ENCODE measurements at regions not wholly inside any gene's neighbourhood (a gene's known extent, or its start where the extent isn't known, plus 50 kb on each side); places are given as distances from the start of the nearest gene placed in this dataset.

DNA sequence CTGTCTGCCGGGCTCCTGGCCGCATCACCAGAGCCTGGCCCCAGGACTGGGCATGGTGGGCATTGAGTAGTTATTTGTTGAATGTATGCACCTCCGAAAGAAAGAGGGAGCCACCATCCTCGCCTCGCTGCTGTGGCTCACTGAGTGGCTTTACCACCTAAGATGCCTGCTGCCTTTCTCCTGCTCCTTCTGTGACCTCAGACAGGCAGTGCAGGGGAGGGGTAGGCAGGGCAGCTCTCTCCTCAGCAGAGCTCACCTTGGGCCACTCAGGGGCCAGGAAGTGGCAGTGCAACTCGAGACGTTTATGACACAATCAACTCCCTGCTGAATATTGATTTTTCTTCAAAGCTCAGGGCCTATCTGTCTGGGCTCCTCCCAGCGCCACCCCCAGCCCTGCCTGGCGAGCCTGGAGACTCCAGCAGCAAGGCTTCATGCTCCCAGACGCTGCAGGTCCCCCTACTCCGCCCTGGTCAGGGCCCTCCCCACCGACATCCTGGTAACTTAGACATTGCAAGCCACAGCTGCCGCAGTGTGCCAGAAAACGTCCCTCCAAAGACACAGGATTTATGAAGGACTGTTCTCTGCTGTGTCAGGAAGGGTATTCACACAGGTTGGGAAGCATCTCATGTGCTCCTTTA, 84.3 kb upstream of the DIO3 start:
- Mint-ChIP-seq H3K36me3 (no peaks in the 10 kb centered on the region), H3K9me3 (no peaks in the 10 kb centered on the region), H3K4me1 (no peaks in the 10 kb centered on the region), H3K27ac (no peak overlapping the region), H3K4me3 (no peak overlapping the region)
- ATAC-seq: no peak
- no peak for DNase-seq (ENCODE audit: low spot score in 2 of 2)

DNA sequence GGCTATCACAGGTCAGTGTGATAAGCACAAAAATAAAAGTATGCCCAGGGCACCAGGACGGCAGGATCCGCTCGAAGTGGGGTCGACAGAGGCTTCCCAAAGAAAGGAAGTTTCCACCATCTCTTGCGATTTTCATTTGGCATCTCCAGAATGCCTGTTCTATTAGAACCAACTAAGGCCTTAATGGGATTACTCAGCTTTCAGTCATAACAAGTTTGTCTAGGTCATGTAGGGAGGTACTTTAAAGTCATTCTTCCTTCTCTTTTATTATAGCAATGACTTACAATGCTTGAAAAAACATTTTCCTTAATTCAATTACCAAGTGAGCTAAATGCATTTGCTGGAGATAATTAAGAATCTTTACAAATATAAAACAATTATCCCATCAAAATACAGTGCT, 83.6 kb upstream of the DIO3 start:
- ATAC-seq (no peak), DNase-seq (ENCODE audit: low spot score in 2 of 2) (no peak)
- H3K36me3 Mint-ChIP-seq: no peaks in the 10 kb centered on the region
- H3K9me3 Mint-ChIP-seq: no peaks in the 10 kb centered on the region
- H3K4me3 Mint-ChIP-seq: no peak overlapping the region
- H3K4me1 Mint-ChIP-seq: no peaks in the 10 kb centered on the region
- no peak overlapping the region for H3K27ac Mint-ChIP-seq

DNA sequence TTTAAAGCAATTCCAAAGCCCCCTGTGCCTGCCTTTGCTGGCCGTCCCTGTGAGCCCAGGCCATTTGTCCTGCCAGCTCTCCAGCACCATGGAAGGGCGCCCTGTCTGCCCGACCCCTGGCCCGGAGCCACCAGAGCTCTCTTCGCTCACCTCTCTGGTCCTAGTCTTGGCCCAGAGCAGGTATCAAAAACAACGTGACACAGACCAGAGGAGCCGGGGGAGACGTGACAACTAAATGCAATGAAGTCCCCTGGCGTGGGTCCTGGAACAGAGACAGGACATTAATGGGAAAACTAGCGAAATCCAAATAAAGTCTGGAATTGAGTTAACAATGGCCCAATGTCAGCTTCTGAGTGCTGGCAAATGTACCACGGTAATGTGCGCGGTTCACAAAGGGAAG, 83.2 kb upstream of the DIO3 start:
- no peak overlapping the region for H3K4me3 Mint-ChIP-seq
- H3K4me1 Mint-ChIP-seq: no peaks in the 10 kb centered on the region
- ATAC-seq (no peak), DNase-seq (ENCODE audit: low spot score in 2 of 2) (no peak)
- H3K27ac Mint-ChIP-seq: no peak overlapping the region
- peaks cover under 1% of the 10 kb centered on the region for H3K9me3 Mint-ChIP-seq
- no peaks in the 10 kb centered on the region for H3K36me3 Mint-ChIP-seq

DNA sequence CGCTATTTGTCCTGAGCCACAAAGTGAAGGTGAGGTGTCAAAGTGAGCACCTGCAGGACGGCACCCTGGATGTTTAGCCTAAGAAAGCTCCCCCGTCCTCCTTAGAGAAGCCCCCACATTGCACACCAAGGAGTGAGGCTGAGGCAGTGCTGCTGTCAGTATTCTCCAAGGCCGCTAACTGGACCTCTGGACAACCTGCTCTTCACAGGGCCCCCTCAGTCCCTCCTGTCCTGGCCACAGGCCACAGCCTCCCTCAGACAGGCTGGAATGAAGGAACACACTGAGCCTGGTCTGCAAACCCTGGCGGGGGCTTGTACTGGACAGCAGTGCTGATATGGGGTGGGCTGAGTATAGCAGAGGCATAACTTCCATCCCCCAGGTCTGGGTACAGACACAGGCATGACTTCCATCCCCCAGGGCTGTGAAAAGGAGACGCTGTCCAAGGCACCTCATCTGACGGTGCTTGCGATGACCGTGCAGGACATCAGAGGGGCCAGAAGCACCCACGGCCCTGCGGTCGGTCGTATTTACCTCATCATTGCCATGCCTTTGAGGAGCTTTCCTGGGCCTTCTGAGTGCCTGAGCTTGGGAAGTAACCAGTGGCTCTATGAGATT, 82.4 kb upstream of the DIO3 start:
- Mint-ChIP-seq H3K36me3 (no peaks in the 10 kb centered on the region), H3K9me3 (peaks cover 5% of the 10 kb centered on the region), H3K4me3 (no peak overlapping the region), H3K27ac (no peak overlapping the region), H3K4me1 (no peaks in the 10 kb centered on the region)
- ATAC-seq (no peak), DNase-seq (ENCODE audit: low spot score in 2 of 2) (no peak)

DNA sequence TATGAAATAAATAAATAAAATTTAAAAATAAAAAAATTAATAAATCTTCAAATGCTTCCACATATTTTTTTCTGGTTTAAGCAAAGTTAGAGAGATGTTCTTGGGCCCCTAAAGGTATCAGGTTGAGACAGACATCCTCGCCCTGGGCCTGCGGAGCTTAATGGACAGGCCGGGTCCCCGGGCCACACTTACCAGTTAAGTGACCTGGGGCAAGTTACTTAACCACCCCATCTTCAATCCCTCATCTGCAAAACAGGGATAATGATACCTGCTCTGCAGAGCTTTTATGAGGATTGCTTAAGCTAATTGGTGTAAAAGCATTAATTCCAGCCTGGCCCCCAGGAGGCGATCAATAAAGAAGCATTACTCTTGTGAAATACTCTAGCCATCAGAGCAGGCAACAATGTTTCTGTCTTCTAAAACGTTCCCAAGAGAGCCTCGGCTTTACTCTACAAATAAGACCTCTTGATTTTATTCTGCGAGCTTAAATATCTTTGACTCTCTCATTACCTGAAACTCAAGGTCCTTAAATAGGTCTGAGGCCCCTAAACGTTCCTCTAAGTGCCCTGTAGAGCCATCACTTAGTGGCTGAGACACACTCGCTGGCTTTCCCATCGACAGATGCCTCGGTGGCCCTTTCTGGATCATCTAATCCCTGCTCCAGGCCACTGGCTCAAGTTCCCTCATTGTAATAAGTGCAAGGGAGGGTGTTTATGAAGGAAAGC, 81.1 kb upstream of the DIO3 start:
- H3K27ac Mint-ChIP-seq: no peak overlapping the region

DNA sequence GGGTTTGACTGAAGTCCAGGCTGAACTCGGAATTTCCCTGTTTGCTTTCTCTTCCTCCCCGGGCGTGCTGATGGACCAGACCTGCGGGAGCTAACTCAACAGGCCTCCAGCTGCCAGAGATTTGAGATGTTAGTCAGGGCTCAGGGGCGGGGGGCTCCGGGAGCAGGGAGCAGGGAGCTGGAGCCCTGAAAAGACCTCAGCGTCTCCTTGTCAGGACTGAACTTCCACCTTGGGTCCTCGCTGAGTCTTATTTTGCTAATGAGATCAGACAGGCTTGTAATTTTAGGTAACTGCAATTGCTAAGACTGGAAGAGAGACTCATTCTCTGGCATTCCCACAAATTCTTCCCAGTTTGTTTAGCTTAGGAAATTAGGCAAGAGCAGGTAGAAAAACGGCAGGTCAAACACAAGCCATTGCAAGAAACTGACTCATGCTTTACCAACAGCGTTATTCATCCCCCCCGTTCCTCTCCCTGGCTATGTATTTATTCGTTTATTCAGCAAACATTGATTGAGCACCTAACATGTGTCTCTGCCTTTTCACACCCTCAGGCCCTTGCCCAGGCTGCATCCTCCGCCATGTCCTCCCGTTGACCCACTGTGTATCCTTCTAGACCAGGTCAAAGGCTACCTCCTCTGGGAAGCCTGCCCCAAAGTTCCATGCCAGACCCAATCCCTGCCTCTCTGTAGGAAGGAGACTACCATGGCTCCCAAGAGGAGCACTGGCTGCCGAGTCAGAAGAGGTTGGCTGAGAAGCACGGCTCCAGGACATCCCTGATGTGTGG, 80.4 kb upstream of the DIO3 start:
- Mint-ChIP-seq H3K9me3 (peaks cover 7% of the 10 kb centered on the region), H3K4me1 (no peaks in the 10 kb centered on the region), H3K27ac (no peak overlapping the region), H3K36me3 (no peaks in the 10 kb centered on the region), H3K4me3 (no peak overlapping the region)
- no peak for ATAC-seq
- no peak for DNase-seq (ENCODE audit: low spot score in 2 of 2)

More for the DNA sequence above, 81.1 kb upstream of the DIO3 start:
- no peak overlapping the region for H3K4me3 Mint-ChIP-seq
- DNase-seq (ENCODE audit: low spot score in 2 of 2) (no peak), ATAC-seq (no peak)
- no peaks in the 10 kb centered on the region for H3K36me3 Mint-ChIP-seq
- peaks cover 7% of the 10 kb centered on the region for H3K9me3 Mint-ChIP-seq
- no peaks in the 10 kb centered on the region for H3K4me1 Mint-ChIP-seq

DNA sequence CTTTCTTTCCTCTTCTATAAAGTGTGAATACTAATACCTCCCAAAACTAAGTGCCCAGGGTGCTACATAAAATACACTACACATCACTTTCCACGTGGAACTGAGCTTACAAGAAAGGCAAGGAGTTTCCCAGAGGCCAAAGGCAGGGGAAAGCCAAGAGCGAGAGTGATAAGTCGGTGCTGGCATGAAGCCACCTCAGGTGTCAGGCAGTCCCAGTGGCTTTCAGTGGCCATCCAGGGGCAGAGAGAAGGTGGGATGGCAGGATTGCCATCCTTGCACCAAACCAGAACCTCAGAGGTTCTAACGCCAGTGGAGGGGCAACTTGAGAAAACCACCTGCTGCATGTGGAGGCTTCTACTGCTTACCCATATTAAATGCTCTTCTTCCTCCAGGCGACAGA, 79.7 kb upstream of the DIO3 start:
- peaks cover 8% of the 10 kb centered on the region for H3K9me3 Mint-ChIP-seq
- ATAC-seq (no peak), DNase-seq (ENCODE audit: low spot score in 2 of 2) (no peak)
- H3K27ac Mint-ChIP-seq: no peak overlapping the region
- no peak overlapping the region for H3K4me3 Mint-ChIP-seq
- H3K4me1 Mint-ChIP-seq: no peaks in the 10 kb centered on the region
- H3K36me3 Mint-ChIP-seq: no peaks in the 10 kb centered on the region

DNA sequence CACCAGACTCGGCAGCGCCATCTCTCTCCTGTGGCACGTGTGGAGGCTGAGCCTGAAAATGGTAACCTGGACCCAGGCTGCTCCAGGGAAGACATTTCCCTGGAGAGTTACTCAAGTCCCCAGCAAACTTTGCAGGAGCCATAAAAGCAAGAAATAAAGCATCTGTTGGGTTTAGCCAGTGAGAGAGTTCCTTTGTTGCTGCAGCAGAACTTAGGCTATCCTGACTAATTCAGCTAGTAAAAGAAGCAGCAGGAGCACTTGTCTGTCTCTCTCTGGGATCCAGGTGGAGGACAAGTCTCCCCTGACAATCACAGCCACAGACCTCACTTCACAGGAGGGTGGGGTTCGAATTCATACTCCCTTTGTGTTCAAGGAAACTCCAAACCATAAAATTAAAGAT, 79.2 kb upstream of the DIO3 start:
- Mint-ChIP-seq H3K9me3 (peaks cover 13% of the 10 kb centered on the region), H3K36me3 (no peaks in the 10 kb centered on the region), H3K4me3 (no peak overlapping the region), H3K27ac (no peak overlapping the region), H3K4me1 (no peaks in the 10 kb centered on the region)
- DNase-seq (ENCODE audit: low spot score in 2 of 2) (no peak), ATAC-seq (no peak)

DNA sequence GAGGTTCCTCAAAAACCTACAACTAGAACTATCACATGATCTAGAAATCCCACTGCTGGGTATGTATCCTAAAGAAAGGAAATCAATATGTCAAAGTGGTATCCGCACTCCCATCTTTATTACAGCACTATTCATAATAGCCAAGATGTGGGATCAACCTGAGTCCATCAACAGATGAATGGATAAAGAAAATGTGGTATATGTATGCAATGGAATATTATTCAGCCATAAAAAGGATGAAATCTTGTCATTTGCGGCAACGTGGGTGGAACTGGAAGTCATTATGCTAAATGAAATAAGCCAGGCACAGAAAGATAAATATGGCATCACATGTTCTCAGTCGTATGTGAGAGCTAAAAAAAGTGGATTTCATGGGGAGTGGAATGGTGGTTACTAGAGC, 77.5 kb upstream of the DIO3 start:
- ATAC-seq (no peak), DNase-seq (ENCODE audit: low spot score in 2 of 2) (no peak)
- no peak overlapping the region for H3K27ac Mint-ChIP-seq
- H3K4me3 Mint-ChIP-seq: no peak overlapping the region
- no peaks in the 10 kb centered on the region for H3K36me3 Mint-ChIP-seq
- no peaks in the 10 kb centered on the region for H3K4me1 Mint-ChIP-seq
- peaks cover 14% of the 10 kb centered on the region for H3K9me3 Mint-ChIP-seq

DNA sequence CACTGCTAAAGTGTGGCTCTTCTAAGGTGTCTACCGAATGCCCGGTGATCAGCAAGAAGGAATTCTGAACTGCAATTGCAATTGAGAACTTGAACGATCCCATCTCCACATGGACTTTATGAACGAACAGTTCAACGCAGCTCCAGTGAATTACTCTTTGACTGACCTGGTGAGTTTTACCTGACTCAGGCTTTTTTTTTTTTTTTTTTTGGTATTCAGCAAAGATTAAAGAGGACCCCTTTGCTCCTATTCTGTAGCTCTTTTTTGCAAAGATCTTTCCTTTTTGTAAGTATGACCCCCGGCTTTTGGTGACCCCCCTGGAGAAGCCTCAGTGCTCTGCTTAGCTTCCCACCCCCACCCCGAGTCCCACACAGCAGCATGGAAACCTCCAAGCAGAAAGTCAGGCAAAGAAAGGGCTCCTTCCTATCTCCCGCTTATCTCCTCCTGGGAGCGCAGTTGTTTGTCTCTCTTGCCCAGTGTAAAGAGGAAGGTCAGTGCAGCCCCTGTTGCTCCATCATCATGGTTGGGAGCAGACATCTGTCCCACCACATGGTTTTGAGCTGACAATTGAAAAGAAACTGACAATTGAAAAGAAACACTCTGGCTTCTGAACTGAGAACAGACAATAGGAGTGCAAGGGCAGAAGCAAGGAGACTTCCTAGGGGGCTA, 72.1 kb upstream of the DIO3 start:
- Mint-ChIP-seq H3K36me3 (no peaks in the 10 kb centered on the region), H3K27ac (no peak overlapping the region), H3K4me3 (no peak overlapping the region), H3K9me3 (peaks cover 7% of the 10 kb centered on the region), H3K4me1 (no peaks in the 10 kb centered on the region)
- DNase-seq (ENCODE audit: low spot score in 2 of 2) (no peak), ATAC-seq (no peak)

DNA sequence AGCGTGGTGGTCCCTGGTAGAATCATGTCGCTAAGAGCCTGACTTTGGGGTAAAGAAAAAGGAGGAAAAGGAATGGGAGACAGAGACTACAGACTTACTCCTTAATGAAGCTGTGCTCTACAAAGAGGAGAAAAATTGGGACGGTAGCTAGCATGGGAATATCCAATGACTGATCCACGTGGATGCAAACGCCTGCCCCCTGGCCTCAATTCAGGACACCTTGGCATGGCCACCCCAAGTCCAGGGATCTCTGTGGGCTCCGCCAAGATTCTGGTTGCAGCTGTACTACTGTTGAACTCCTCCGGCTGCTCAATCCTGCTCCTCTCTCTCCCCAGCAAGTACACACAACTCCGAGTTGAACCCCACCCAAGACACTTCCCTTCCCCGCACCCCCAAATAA, 70.5 kb upstream of the DIO3 start:
- DNase-seq (ENCODE audit: low spot score in 2 of 2) (no peak), ATAC-seq (no peak)
- Mint-ChIP-seq H3K9me3 (peaks cover 7% of the 10 kb centered on the region), H3K4me3 (no peak overlapping the region), H3K27ac (no peak overlapping the region), H3K4me1 (no peaks in the 10 kb centered on the region), H3K36me3 (no peaks in the 10 kb centered on the region)

DNA sequence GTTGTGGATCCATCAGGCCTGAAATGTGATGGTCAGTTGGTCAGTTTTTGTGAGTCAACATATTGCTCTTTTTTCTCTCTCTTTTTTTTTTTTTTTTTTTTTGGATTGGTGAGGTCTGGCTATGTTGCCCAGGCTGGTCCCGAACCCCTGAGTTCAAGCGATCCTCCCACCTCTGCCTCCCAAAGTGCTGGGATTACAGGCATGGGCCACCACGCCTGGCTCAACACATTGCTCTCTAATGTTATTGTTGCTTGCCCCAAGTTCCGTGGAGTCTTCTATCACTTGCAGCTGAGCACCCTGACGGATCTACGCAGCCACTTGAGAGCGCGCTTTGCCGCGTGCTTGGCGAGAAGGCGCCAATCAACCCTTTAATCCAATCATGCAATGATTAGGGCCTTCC, 69.5 kb upstream of the DIO3 start:
- no peak for ATAC-seq
- no peaks in the 10 kb centered on the region for H3K36me3 Mint-ChIP-seq
- DNase-seq (ENCODE audit: low spot score in 2 of 2): no peak
- no peak overlapping the region for H3K27ac Mint-ChIP-seq
- no peaks in the 10 kb centered on the region for H3K4me1 Mint-ChIP-seq
- peaks cover 3% of the 10 kb centered on the region for H3K9me3 Mint-ChIP-seq
- H3K4me3 Mint-ChIP-seq: no peak overlapping the region

DNA sequence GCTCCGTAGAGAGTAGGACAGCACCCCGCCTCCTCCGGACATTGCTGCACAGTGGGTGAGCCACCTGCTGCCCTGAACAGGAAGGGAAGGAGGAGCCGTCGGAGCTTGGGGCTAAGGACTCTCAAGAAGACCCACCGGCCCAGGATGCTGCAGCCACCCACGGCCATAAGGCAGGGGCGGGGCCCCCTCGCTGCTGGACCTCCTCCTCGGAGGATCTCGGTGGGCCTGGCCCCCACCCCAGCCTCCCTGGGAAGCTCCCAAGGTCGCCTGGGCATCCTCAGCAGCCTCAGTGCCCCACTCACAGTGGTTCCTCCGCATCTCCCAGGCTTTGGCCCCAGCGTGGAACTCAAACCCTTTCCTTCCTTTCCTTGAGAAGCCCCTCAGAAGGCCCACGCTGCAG, 68.6 kb upstream of the DIO3 start:
- no peak for ATAC-seq

DNA sequence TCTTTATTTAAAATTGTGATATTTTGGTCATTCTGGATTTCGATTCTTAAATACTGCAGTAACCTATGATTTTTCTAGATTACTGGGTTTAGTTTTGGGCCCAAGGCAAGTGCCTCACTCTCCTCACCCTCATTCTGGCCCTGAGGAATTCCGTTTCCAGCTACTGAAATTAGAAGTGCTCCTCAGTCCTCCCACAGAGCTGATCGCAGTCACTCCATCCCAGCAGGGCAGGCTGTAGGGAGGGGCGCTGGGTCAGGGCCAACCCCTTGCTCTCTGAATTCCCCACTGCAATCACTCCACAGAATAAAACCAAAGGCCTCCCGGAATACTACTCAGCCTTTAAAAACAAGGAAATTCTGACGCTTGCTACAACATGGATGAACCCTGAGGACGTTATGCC, 66.5 kb upstream of the DIO3 start:
- Mint-ChIP-seq H3K4me1 (no peaks in the 10 kb centered on the region), H3K27ac (no peak overlapping the region), H3K36me3 (no peaks in the 10 kb centered on the region), H3K9me3 (no peaks in the 10 kb centered on the region), H3K4me3 (no peak overlapping the region)
- DNase-seq (ENCODE audit: low spot score in 2 of 2): no peak
- no peak for ATAC-seq

More for the DNA sequence above, 68.6 kb upstream of the DIO3 start:
- no peaks in the 10 kb centered on the region for H3K36me3 Mint-ChIP-seq
- no peak for DNase-seq (ENCODE audit: low spot score in 2 of 2)
- H3K9me3 Mint-ChIP-seq: no peaks in the 10 kb centered on the region
- H3K4me1 Mint-ChIP-seq: no peaks in the 10 kb centered on the region
- no peak overlapping the region for H3K4me3 Mint-ChIP-seq
- no peak overlapping the region for H3K27ac Mint-ChIP-seq

DNA sequence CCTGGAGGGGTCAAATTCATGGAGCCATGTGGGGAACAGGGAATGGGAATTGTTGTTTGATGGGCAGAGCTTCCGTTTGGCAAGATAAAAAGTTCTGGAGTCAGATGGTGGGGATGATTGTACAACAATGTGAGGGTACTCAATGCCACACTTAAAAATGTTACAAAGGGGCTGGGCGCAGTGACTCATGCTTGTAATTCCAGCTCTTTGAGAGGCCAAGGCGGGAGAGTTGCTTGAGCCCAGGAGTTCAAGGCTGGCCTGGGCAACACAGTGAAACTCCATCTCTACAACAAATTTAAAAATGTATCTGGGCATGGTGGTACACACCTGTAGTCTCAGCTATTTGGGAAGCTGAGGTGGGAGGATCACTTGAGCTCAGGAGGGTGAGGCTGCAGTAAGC, 66.0 kb upstream of the DIO3 start:
- no peak overlapping the region for H3K27ac Mint-ChIP-seq
- DNase-seq (ENCODE audit: low spot score in 2 of 2): no peak
- ATAC-seq: no peak
- no peak overlapping the region for H3K4me3 Mint-ChIP-seq
- H3K9me3 Mint-ChIP-seq: no peaks in the 10 kb centered on the region
- no peaks in the 10 kb centered on the region for H3K4me1 Mint-ChIP-seq
- H3K36me3 Mint-ChIP-seq: no peaks in the 10 kb centered on the region

Measured in stimulated activated effector memory CD8-positive, alpha-beta T cell treated with anti-CD3 and anti-CD28 coated beads, Interleukin-12 subunit alpha, Interleukin-12 subunit beta, amount 100 ng/mL, for 72 hours (primary cell).